ENCODE measurements at regions not wholly inside any gene's neighbourhood (a gene's known extent, or its start where the extent isn't known, plus 50 kb on each side); places are given as distances from the start of the nearest gene placed in this dataset.

GRCh38 chr6:2360716-2361115 is 115.3 kb upstream of the GMDS start:
- WGBS, 3 donors = 90 to 97% (median 94%) methylated on average over 5 of the region's 5 CpGs
- Histone ChIP-seq H3K4me3 (ENCODE audit: low read depth in 1 of 3, low read length in 3 of 3) (no peak overlapping the region), H3K27ac (ENCODE audit: low read depth in 1 of 3, low read length in 2 of 3) (no peak overlapping the region), H3K4me1 (ENCODE audit: control insufficient read depth in 3 of 3, insufficient read depth in 2 of 3, low read depth in 1 of 3, low read length in 2 of 3) (no peaks in the 10 kb centered on the region), H3K36me3 (ENCODE audit: control insufficient read depth in 3 of 3, insufficient read depth in 2 of 3, low read depth in 1 of 3, low read length in 3 of 3) (peaks cover 0 to 16% (median 3%) of the 10 kb centered on the region in 3 donors), H3K9me3 (ENCODE audit: control insufficient read depth in 2 of 2, insufficient read depth in 1 of 2, low read depth in 1 of 2, low read length in 1 of 2) (peaks cover 0 to 3% of the 10 kb centered on the region in 2 donors), H3K27me3 (ENCODE audit: control insufficient read depth in 3 of 3, insufficient read depth in 3 of 3, low read length in 3 of 3) (no peaks in the 10 kb centered on the region)
- DNase-seq (no peak), FAIRE-seq (no peak)

DNA sequence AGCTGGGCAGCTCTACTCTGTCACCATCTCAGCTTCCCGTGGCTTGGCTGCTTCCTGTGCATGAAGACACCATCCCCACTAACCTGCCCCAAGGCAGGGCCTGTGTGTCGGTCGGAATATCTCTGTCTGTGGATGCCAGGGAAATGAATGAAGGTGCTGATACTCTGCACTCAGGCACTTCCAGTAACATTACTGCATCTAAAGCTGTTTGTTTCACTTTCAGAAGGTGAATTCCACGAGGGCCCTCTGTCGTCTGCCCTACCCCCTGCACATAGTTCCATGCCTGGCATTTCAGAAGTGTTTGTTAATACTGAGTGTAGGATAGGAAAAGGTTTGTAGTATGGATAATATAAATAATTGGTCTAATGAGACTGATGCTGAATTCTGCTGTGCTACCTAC is 114.7 kb upstream of the GMDS start:
- Histone ChIP-seq H3K4me1 (ENCODE audit: control insufficient read depth in 3 of 3, insufficient read depth in 2 of 3, low read depth in 1 of 3, low read length in 2 of 3) (no peaks in the 10 kb centered on the region), H3K9me3 (ENCODE audit: control insufficient read depth in 2 of 2, insufficient read depth in 1 of 2, low read depth in 1 of 2, low read length in 1 of 2) (peaks cover 0 to 3% of the 10 kb centered on the region in 2 donors), H3K27ac (ENCODE audit: low read depth in 1 of 3, low read length in 2 of 3) (no peak overlapping the region), H3K4me3 (ENCODE audit: low read depth in 1 of 3, low read length in 3 of 3) (no peak overlapping the region), H3K27me3 (ENCODE audit: control insufficient read depth in 3 of 3, insufficient read depth in 3 of 3, low read length in 3 of 3) (no peaks in the 10 kb centered on the region), H3K36me3 (ENCODE audit: control insufficient read depth in 3 of 3, insufficient read depth in 2 of 3, low read depth in 1 of 3, low read length in 3 of 3) (peaks cover 0 to 16% (median 3%) of the 10 kb centered on the region in 3 donors)
- FAIRE-seq (no peak), DNase-seq (no peak)
- 71 to 80% (median 76%) methylated on average over 5 of the region's 5 CpGs for WGBS, 3 donors

DNA sequence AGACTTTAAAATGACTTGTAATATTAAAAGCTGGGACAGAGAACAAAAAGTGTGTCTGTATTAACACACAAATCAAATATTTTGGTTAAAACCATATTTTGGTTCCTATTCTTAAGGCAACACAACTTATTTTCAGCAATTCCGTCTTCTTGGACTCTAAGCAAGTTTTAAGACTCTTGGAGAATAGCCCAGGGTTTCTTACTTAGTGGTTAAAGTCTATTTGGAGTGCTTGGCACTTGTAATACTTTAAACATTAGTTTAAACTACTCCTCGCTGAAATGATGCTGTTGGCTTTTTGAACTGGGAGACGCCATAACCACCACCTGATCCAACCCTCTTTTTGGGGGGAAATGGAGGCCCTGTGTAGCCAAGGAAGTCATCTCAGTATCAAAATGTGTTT is 109.7 kb upstream of the GMDS start:
- peaks cover 0 to 5% (median 0%) of the 10 kb centered on the region in 3 donors for H3K36me3 ChIP-seq (ENCODE audit: control insufficient read depth in 3 of 3, insufficient read depth in 2 of 3, low read depth in 1 of 3, low read length in 3 of 3)
- H3K27me3 ChIP-seq (ENCODE audit: control insufficient read depth in 3 of 3, insufficient read depth in 3 of 3, low read length in 3 of 3) = no peaks in the 10 kb centered on the region
- no peaks in the 10 kb centered on the region for H3K9me3 ChIP-seq (ENCODE audit: control insufficient read depth in 2 of 2, insufficient read depth in 1 of 2, low read depth in 1 of 2, low read length in 1 of 2)
- no peak for FAIRE-seq
- no peak overlapping the region for H3K27ac ChIP-seq (ENCODE audit: low read depth in 1 of 3, low read length in 2 of 3)
- H3K4me3 ChIP-seq (ENCODE audit: low read depth in 1 of 3, low read length in 3 of 3) = no peak overlapping the region
- H3K4me1 ChIP-seq (ENCODE audit: control insufficient read depth in 3 of 3, insufficient read depth in 2 of 3, low read depth in 1 of 3, low read length in 2 of 3) = peaks cover 0 to 7% (median 0%) of the 10 kb centered on the region in 3 donors
- 63 to 76% (median 63%) methylated on average over 3 of the region's 3 CpGs for WGBS, 3 donors
- no peak for DNase-seq

DNA sequence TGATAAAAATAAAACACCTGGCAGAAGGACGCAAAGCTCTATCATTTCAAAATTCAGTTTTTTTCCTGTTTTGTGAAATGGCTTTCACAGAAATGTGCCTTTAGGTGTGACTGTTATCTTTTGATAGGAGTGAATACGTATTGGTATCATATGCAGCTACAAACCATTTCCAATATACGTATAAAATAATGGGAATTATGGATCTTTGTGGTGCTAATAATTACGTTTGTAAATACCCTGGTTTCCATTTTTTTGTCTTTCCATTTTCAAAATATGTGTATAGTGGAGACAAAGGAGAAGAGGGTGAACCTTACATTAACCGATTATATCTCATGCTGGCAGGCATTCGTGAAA is 108.7 kb upstream of the GMDS start:
- Histone ChIP-seq H3K4me3 (ENCODE audit: low read depth in 1 of 3, low read length in 3 of 3) (no peak overlapping the region), H3K27me3 (ENCODE audit: control insufficient read depth in 3 of 3, insufficient read depth in 3 of 3, low read length in 3 of 3) (no peaks in the 10 kb centered on the region), H3K36me3 (ENCODE audit: control insufficient read depth in 3 of 3, insufficient read depth in 2 of 3, low read depth in 1 of 3, low read length in 3 of 3) (no peaks in the 10 kb centered on the region), H3K9me3 (ENCODE audit: control insufficient read depth in 2 of 2, insufficient read depth in 1 of 2, low read depth in 1 of 2, low read length in 1 of 2) (no peaks in the 10 kb centered on the region), H3K4me1 (ENCODE audit: control insufficient read depth in 3 of 3, insufficient read depth in 2 of 3, low read depth in 1 of 3, low read length in 2 of 3) (peaks cover 0 to 7% (median 0%) of the 10 kb centered on the region in 3 donors), H3K27ac (ENCODE audit: low read depth in 1 of 3, low read length in 2 of 3) (no peak overlapping the region)
- no peak for FAIRE-seq
- WGBS, 3 donors = 54 to 60% (median 56%) methylated on average over 6 of the region's 6 CpGs
- DNase-seq = no peak

GRCh38 chr6:2353412-2354137 is 108.2 kb upstream of the GMDS start:
- DNase-seq (peak; percentile 81 to 83), FAIRE-seq (no peak)
- no peaks in the 10 kb centered on the region for H3K36me3 ChIP-seq (ENCODE audit: control insufficient read depth in 3 of 3, insufficient read depth in 2 of 3, low read depth in 1 of 3, low read length in 3 of 3)
- peaks cover 0 to 2% of the 10 kb centered on the region in 2 donors for H3K9me3 ChIP-seq (ENCODE audit: control insufficient read depth in 2 of 2, insufficient read depth in 1 of 2, low read depth in 1 of 2, low read length in 1 of 2)
- H3K4me3 ChIP-seq (ENCODE audit: low read depth in 1 of 3, low read length in 3 of 3) = no peak overlapping the region
- H3K4me1 ChIP-seq (ENCODE audit: control insufficient read depth in 3 of 3, insufficient read depth in 2 of 3, low read depth in 1 of 3, low read length in 2 of 3) = peaks cover 0 to 7% (median 0%) of the 10 kb centered on the region in 3 donors
- 17 to 39% (median 31%) methylated on average over 10 of the region's 10 CpGs for WGBS, 3 donors
- H3K27me3 ChIP-seq (ENCODE audit: control insufficient read depth in 3 of 3, insufficient read depth in 3 of 3, low read length in 3 of 3) = no peaks in the 10 kb centered on the region
- H3K27ac ChIP-seq (ENCODE audit: low read depth in 1 of 3, low read length in 2 of 3) = no peak overlapping the region

GRCh38 chr6:2351807-2352431 is 106.5 kb upstream of the GMDS start:
- 92 to 94% (median 93%) methylated on average over 4 of the region's 4 CpGs for WGBS, 3 donors
- no peak overlapping the region for H3K27ac ChIP-seq (ENCODE audit: low read depth in 1 of 3, low read length in 2 of 3)
- DNase-seq (no peak), FAIRE-seq (no peak)
- H3K4me1 ChIP-seq (ENCODE audit: control insufficient read depth in 3 of 3, insufficient read depth in 2 of 3, low read depth in 1 of 3, low read length in 2 of 3) = peaks cover 0 to 7% (median 0%) of the 10 kb centered on the region in 3 donors
- peaks cover 0 to 3% of the 10 kb centered on the region in 2 donors for H3K9me3 ChIP-seq (ENCODE audit: control insufficient read depth in 2 of 2, insufficient read depth in 1 of 2, low read depth in 1 of 2, low read length in 1 of 2)
- no peaks in the 10 kb centered on the region for H3K27me3 ChIP-seq (ENCODE audit: control insufficient read depth in 3 of 3, insufficient read depth in 3 of 3, low read length in 3 of 3)
- no peak overlapping the region for H3K4me3 ChIP-seq (ENCODE audit: low read depth in 1 of 3, low read length in 3 of 3)
- no peaks in the 10 kb centered on the region for H3K36me3 ChIP-seq (ENCODE audit: control insufficient read depth in 3 of 3, insufficient read depth in 2 of 3, low read depth in 1 of 3, low read length in 3 of 3)

GRCh38 chr6:2351090-2351489 is 105.7 kb upstream of the GMDS start:
- WGBS, 3 donors = 76 to 82% (median 78%) methylated on average over 5 of the region's 5 CpGs
- Histone ChIP-seq H3K9me3 (ENCODE audit: control insufficient read depth in 2 of 2, insufficient read depth in 1 of 2, low read depth in 1 of 2, low read length in 1 of 2) (peaks cover 0 to 3% of the 10 kb centered on the region in 2 donors), H3K4me3 (ENCODE audit: low read depth in 1 of 3, low read length in 3 of 3) (no peak overlapping the region), H3K4me1 (ENCODE audit: control insufficient read depth in 3 of 3, insufficient read depth in 2 of 3, low read depth in 1 of 3, low read length in 2 of 3) (peaks cover 0 to 7% (median 0%) of the 10 kb centered on the region in 3 donors), H3K27me3 (ENCODE audit: control insufficient read depth in 3 of 3, insufficient read depth in 3 of 3, low read length in 3 of 3) (no peaks in the 10 kb centered on the region), H3K27ac (ENCODE audit: low read depth in 1 of 3, low read length in 2 of 3) (no peak overlapping the region), H3K36me3 (ENCODE audit: control insufficient read depth in 3 of 3, insufficient read depth in 2 of 3, low read depth in 1 of 3, low read length in 3 of 3) (no peaks in the 10 kb centered on the region)
- DNase-seq (no peak), FAIRE-seq (no peak)

GRCh38 chr6:2346078-2346477 is 100.7 kb upstream of the GMDS start:
- Histone ChIP-seq H3K9me3 (ENCODE audit: control insufficient read depth in 2 of 2, insufficient read depth in 1 of 2, low read depth in 1 of 2, low read length in 1 of 2) (peaks cover 0 to 10% of the 10 kb centered on the region in 2 donors), H3K27me3 (ENCODE audit: control insufficient read depth in 3 of 3, insufficient read depth in 3 of 3, low read length in 3 of 3) (no peaks in the 10 kb centered on the region), H3K4me1 (ENCODE audit: control insufficient read depth in 3 of 3, insufficient read depth in 2 of 3, low read depth in 1 of 3, low read length in 2 of 3) (no peaks in the 10 kb centered on the region), H3K36me3 (ENCODE audit: control insufficient read depth in 3 of 3, insufficient read depth in 2 of 3, low read depth in 1 of 3, low read length in 3 of 3) (no peaks in the 10 kb centered on the region), H3K4me3 (ENCODE audit: low read depth in 1 of 3, low read length in 3 of 3) (no peak overlapping the region), H3K27ac (ENCODE audit: low read depth in 1 of 3, low read length in 2 of 3) (no peak overlapping the region)
- FAIRE-seq (no peak), DNase-seq (no peak)
- 92 to 99% (median 98%) methylated on average over 3 of the region's 3 CpGs for WGBS, 3 donors
